Activated naive CD4-positive, alpha-beta T cell (primary cell): ENCODE measurements at regions not wholly inside any gene's neighbourhood (a gene's known extent, or its start where the extent isn't known, plus 50 kb on each side); places are given as distances from the start of the nearest gene placed in this dataset.

ENCODE experiments used
- DNase-seq, 4 experiments: peaks; one replicate each; lab custom pipeline; 2025; lab: John Stamatoyannopoulos, UW

DNA sequence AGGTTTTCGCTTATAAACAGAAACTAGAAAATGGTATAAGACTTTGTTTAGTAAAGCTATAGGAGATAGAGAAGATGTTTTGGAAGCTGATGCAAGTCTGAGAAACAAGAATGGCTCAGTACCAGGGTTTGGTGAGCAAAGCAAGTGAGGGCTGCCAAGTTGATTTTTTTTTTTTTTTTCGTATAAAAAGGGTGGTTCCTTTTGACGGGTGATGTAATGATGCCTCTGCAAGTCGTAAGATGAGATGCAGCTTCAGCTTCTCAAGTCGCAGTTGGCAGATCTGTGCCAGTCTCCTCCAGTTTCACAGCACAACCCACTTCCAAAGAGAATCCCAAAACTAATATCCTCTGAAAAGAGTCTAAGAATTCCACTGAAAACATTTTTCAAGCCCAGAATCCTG is 252.8 kb upstream of the CDH4 start:
- DNase-seq = no peak

DNA sequence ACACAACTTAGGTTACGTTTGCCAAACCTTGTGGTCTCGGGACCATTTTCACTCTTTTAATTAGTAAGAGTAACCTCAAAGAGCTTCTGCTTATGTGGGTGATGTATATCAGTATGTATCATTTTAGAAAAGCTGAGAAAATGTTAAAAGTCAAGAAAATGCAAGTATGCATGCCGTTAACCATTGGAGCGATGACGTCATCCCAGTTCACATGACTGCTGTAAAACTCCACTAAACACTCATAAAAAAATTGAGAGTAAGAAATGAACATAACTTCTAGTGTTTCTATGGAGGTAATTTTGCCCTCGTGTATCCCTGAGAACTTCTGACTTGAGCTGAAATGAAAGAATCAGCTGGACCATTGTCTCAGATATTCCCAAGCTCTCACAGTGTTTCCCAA is 250.0 kb upstream of the CDH4 start:
- no peak for DNase-seq

DNA sequence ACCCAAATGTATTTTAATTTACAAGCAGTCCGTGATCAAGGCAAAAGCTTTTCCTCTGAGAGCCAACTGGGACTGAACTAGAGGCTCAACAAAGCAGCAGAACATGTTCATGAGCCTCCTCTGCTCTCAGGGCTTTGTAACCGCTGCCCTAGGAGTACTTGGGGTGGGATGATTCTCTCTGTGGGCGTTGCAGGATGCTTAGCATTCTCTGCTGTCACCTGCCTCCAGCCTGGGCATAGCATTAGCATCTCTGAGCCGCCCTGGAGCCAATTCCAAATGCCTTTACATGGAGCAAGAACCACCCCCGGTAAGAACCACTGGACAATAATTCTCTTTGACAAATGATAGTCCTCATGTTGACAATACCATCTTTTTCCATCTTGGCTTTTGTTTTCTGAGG is 237.6 kb upstream of the CDH4 start:
- DNase-seq = no peak

- DNase-seq = no peak
Measured at GRCh38 chr20:61015602-61016001, 236.5 kb upstream of the CDH4 start.

- DNase-seq = no peak
Measured at GRCh38 chr20:61019322-61019721, 232.7 kb upstream of the CDH4 start.

DNA sequence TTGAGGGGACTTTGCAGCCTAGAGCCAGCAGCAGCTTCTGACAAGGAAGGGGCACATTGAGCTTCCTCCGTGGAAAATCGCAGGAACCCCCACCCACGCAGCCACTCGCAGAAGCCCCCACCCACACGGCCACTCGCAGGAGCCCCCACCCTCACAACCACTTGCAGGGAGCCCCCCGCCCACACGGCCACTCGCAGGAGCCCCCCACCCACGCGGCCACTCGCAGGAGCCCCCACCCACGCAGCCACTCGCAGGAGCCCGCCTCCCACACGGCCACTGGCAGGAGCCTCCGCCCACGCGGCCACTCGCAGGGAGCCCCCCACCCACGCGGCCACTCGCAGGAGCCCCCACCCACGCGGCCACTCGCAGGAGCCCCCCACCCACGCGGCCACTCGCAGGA is 228.4 kb upstream of the CDH4 start:
- no peak for DNase-seq

GRCh38 chr20:61024390-61024789 is 227.7 kb upstream of the CDH4 start:
- DNase-seq = no peak

- no peak for DNase-seq
Measured at GRCh38 chr20:61025536-61025935, 226.5 kb upstream of the CDH4 start.

DNA sequence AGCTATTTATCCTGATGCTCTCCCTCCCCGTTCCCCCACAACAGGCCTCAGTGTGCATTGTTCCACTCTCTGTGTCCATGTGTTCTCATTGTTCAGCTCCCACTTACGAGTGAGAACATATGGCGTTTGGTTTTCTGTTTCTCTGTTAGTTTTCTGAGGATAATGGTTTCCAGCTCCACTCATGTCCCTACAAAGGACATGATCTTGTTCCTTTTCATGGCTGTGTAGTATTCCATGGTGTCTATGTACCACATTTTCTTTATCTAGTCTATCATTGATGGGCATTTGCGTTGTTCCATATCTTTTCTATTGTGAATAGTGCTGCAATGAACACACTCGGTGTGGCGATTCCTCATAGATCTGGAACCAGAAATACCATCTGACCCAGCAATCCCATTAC is 225.9 kb upstream of the CDH4 start:
- DNase-seq = no peak

DNA sequence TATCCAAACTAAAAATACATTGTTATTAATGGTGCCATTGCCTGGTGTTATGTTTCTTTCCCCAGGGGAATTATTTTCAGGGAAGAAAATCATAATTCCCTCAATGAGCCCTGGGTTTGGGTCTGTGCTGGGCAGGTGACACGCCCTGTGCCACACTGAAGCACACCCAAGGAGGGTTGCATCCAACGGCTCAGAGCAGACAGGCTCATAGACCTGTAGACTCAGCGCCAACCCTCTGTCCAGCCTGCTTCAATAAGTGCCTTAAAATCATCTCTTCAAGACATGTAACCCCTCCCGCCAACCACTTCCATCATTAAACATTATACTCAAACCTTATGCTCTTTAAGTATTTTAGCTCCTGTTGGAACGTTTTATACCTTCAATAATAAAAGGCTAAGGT is 225.3 kb upstream of the CDH4 start:
- DNase-seq = no peak

DNA sequence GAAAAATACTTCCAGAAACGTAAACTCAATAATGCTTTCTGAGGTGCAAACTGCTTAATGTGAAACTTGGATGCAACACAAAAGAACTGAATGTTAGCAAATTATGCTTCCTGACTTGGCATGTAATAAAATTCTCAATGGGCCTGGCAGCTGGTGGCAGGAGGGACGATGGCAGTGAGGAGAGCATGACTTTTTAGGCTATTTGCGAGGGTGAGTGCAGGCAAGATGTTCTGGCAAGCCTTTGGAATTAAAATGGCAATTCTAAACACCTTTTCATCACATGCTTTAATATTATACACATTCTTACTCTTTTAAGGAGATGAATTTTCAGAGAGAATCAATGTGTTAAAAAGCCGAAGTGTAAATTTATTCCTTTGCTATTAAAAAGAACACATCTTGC is 224.8 kb upstream of the CDH4 start:
- DNase-seq = no peak

DNA sequence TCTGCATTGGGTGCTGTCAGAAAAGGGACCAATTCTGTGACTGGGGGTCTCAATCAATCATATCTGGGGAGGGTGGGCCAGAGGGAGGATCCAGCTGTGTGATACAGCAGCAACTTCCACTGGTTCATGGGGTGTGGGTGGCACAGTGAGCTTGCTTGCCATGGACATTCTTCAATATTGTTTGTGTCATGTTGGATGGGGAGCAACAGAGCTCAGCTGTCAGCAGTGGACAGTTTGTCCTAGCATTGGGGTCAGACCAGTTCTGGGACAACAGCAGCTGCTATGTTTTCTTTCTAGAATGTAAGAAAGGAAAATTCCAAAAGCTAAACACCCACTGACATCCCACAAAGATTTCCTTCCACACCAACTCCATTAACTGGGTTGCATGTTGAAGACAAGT is 221.9 kb upstream of the CDH4 start:
- DNase-seq = no peak

DNA sequence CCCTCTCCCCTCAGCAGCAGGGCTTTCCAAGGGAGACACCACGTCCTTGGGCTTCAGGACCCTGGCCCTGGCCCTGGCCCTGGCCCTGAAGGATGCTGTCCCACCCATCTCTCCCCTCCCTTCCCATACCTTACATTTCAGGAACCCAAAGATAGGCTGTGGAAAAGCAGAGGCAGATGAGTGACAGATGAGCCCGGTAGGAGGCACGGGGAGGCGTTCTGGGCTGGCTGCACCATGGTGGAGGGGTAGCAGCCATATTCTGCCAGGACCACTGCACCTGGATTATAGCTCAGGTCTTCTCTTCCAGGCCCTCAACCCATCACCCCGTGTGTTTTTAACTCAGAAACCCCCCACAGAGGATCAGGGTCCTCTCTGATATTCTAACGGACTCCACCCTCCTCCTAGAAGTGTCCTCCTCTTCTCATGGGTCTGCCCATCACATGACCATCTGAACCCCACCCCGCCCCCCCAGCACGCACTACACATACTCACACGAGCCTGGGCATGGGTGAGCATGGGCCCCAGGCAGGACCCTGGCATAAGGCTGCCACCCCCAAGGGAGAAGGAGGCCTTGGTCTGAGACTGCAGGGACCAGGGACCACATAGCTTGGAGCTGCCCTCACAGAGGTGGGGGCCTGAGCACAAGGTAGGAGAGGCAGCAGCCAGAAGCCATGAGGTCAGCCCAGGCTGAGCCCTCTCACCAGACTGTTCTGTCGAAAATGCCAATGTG is 220.8 kb upstream of the CDH4 start:
- no peak for DNase-seq

GRCh38 chr20:61037498-61037897 is 214.6 kb upstream of the CDH4 start:
- no peak for DNase-seq

- DNase-seq = no peak
Measured at GRCh38 chr20:61041481-61041880, 210.6 kb upstream of the CDH4 start.

DNA sequence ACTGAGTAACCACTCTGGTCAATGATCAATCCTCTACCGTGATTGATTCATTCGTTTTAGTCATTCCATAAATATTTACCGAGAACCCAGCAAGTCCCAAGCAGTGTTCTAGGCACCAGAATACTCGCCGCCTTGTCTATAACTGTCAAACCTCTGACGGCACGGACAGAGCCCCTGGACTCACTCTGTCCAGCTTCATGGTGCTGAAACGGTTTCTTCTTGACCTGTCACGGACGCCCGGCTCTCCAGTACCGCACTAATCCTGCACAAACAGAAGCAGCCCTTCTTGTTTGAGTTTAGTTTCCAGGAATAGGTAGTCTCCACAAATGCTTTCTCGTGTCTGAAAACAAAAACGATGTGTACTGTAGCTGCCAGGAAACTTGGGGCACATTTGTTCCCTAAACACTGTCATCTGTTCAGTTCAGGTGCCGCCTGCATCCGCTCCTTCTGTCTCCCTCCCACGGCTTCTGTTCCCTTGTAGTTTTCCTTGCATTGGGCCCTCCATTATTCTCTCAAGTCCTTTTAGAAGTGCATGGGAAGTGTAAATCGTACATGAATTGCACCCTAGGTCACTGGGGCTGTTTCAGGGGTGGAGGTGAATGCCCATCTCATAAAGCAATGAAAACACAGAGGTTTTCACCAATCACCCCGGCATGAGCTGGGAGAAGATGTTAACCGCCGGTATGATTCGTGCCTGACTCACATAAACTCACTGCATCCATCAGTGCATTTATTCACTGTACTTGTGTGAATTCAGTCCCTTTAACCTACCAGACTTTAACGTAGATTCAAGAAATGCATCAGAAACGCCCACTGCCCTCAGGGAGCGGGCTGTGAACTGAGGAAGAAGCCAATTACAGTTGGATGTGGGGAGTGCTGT is 209.3 kb upstream of the CDH4 start:
- no peak for DNase-seq

DNA sequence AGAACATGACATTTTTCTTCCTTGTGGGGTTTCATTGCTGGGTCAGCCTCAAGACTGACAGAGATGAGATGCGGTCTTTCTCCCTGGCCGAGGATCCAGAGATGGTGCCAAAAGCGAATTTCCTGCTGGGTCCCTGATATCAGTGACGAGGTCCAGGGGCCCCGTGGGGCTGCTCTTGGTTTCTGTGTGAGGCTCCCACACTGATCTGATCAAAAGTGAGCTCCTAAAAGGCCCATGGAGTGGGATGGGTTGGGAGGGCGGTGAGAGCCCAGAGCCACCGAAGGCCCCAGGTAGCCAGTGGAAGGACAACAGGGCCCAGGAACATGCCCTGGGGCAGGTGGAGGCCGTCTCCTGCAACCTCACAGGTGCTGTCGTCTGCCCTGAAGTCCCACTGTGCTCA is 208.4 kb upstream of the CDH4 start:
- no peak for DNase-seq

GRCh38 chr20:61044499-61044898 is 207.6 kb upstream of the CDH4 start:
- no peak for DNase-seq

- no peak for DNase-seq
Measured at GRCh38 chr20:61045091-61045490, 207.0 kb upstream of the CDH4 start.

DNA sequence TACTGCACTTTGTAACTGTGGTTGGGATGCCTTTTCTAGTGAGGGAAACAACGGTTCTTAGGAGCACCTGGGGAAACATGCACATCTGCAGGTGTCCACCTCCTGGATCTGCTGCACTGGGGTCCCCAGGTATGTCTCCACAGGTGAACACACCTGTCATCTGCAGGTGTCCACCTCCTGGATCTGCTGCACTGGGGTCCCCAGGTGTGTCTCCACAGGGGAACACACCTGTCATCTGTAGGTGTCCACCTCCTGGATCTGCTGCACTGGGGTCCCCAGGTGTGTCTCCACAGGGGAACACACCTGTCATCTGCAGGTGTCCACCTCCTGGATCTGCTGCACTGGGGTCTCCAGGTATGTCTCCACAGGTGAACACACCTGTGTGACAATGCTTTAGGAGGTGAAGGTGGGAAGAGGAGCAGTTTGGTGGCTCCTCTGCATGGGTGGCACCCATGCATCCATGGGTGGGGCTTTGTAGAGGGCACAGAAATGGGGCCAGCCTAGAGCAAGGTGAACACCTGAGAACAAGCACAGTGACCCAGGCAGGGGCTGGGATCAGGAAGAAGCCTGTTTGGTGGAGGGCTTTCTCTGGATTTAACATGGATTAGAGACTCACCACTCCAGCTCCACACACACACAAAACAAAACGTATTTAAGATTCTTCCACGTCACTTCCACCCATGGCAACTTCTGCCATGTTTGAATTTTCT is 206.0 kb upstream of the CDH4 start:
- no peak for DNase-seq

DNA sequence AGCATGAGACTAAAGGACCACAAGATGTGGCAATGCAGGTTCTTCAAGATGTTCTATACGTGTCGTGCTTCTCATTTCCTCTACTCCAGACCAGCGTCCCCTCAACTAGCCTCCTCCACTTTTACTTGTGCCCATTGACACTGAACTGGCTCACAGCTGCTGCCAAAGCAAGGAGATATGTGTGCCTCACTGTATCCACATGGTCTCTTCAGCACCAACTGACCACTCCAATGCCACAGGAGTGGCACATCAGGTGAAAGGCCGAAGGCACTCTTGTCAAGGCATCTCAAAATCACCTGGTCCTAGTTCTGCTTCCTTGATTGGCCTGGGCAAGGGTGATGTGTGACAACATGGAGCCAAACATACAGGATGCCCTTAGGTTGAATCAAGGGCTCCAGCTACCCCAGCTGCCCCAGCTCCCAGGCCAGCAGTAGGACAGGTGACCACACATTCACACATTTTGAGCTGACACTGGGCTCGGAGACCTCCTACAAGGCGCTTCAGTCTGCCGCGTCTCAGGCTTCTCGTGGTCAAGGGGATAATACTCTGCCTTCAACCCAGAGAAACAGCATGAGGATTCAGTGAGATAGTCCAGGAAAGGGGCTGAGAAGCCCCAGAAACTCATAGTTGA is 205.2 kb upstream of the CDH4 start:
- DNase-seq = no peak

DNA sequence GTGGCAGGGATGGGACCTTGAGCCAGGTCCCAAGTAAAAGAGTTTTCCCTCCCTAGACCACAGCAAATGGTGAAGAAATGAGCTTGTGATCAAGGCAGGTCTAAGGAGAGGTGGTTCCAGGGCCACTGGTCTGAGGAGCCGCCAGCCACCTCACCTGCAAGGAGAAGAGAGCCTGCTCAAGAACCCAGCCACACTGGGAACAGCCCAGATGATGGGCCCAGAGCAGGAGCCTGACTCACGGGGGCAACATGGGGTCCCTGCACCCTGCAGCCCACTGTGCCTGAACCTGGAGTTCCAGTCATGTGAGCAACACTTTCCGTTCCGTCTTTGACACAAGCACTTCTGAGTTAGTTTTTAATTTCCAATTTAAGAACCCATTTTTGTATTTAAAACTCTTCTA is 204.5 kb upstream of the CDH4 start:
- DNase-seq = no peak
